ENCODE measurements at regions not wholly inside any gene's neighbourhood (a gene's known extent, or its start where the extent isn't known, plus 50 kb on each side); places are given as distances from the start of the nearest gene placed in this dataset.

DNA sequence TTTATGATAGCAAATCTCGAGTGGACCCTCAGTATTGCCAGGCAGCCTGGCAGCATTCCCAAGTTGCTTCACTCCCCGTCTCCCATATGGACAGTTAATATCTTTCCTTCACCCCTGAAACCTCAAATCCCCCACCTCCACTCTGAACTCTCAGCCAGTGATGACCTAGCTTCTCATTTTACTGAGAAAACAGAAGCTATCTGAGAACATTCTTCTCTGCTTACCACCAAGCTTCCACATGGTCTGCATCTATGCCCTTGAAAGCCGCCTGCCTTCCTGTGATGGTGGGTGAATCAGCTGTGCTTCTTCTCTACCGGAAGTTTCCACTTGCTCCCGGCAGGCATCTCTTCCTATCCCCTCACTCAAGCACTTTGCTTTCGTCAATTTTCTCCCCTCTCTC, 529.2 kb downstream of the EPHA4 start:
- DNase-seq, result no peak

DNA sequence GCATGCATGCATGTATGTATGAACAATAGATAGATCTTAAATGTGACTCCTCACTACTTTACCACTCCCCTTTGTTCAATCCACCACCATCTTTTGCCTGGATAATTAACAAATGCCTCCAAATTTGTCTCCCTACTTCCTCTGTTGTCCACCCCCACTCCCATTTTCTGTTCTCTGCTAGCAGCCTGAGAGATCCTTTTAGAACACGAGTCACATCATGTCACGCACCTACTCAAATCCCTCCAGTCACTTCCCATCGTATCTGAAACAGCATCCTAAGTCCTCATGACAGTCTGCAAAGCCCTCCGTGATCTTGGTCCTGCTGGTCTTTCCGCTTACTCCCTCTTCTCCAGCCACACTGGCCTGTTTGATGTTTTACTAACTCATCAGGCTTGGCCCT, 527.3 kb downstream of the EPHA4 start:
- DNase-seq, result no peak

DNA sequence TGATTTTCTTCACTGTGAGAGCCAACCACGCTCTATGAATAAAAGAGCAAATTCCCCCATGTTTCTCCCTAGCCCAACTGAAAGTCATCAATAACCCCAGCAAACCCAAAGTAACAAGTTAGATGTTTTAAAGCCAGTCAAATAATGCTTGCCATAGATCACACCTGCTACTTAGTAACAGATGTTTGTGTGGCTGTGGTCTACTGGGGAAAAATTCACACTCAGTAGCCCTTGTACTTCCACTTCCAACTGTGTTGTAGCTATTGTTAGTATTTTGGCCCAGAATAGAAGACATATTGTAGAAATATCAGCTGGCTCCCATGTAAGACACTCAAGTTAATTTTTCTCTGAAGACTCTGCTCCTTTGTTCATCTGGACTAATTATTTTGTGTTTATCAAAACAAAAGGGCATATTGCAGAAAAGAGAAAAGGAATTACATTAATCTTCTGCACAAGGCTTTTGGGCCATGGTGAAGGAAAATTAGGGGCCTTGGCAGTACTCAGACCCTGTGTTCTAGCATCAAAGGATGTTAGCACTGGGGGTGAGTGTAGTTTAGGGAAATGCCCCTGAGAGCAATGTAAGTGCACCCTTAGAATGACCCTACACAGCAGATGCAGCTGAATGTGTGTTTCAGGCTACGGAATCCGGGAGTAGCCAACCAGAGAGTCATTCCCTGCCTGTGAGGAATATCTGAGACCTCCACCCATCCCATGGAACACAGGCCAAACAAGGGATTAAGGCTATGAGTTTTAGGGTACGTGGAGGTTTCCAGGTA, 521.9 kb downstream of the EPHA4 start:
- no peak for DNase-seq

DNA sequence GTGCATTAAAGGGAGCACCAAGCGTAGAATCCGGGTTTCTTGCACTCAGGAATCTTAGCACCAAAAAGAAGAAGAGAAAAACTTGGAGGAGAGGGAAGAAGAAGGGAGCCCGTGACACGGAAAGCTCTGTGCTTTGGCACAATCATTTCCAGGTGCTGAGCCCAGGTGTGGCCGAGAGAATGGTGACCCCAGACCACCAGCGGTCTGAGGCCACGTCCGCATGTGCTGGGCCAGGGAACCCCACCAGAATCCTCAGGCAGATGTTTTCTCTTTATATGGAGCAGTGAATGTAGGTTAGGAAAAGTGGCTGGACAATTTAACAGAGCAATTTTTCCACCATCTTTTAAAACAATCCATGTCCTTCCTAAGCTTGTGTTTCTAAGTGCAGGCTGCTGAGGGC, 520.9 kb downstream of the EPHA4 start:
- no peak for DNase-seq

DNA sequence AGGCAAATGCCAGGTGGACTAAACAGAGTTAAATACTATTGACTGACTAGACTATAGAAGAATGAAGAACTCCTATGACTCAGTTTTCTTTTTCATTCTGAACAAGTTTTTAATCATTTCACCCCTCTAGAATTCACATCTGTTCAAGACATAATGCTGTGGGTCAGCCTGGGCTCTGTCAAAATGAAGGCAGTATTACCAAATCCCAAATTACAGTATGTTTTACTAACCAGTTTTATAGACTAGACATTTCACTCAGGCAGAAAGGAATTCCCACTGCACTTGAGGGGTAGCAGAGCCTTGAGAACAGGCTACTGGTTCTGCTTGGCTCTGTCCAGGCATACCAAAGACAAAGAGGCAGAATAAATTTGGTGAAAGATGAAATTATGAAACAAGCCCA, 511.7 kb downstream of the EPHA4 start:
- DNase-seq, result no peak

DNA sequence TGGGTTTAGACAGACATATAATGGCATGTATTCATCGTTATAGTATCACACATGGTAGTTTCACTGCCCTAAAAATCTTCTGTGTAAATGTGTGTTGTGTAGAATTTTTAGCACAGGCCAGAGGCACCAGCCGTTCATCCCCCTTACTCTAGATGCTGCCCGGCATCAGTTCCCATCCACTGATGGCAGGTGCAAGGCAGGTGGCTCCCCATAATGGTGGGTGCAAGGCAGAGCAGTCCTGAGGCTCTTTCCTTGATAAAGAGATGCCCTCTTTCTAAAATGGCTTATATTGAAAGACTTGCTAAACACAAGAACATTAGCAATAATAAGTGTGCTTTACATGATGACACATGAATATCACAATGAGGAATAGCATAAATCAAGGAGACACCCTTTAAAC, 508.5 kb downstream of the EPHA4 start:
- DNase-seq, result no peak

DNA sequence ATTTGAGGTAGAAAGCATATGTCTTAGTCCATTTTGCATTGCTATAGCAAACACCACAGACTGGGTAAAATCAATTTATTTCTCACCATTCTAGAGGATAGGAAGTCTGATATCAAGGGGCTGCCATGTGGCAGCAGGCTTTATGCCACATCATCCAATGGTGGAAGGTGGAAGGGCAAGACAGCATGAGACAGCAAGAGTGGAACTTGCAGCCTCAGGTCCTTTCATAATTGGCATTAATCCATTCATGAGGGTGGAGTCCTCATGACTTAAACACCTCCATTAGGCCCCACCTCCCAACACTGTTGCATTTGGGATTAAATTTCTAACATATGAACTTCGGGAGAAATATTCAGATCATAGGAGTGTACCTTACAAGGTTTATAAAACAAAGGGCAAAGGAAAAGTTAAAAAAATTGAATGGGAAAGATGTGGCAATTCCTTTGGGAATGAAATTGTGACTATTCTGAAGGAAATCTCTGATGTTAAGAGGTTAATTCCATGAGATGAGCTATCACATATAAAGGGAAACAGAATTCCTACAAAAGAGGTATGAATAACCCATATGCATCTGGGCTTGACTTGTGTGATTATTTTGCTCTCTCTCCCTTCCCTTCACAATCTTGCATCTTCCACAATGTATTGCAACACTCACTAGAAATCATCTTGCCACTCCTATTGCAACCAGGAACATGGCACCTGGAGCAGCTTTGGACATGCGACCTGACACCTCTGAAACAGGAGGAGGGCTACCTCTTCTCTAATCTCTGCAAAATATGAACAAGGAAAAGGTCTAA, 507.8 kb downstream of the EPHA4 start:
- DNase-seq, result no peak

DNA sequence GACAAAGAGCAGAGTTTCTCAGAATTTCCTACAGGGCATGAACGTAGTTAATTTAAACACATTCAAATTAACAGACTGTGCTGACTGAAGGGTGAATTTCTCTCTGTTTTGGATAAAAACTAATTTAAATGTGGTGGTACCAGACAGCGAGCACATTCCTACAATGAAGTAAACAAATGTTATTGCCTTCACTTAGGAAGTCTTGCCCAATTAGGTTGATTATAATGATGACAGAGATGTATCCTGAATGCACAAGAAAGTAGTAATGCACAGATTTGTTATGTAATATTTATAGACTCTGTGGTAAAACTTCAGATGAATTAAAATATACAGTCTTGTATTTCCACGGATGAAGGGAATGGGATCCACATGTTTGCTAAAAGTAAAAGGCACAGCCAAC, 507.2 kb downstream of the EPHA4 start:
- no peak for DNase-seq

DNA sequence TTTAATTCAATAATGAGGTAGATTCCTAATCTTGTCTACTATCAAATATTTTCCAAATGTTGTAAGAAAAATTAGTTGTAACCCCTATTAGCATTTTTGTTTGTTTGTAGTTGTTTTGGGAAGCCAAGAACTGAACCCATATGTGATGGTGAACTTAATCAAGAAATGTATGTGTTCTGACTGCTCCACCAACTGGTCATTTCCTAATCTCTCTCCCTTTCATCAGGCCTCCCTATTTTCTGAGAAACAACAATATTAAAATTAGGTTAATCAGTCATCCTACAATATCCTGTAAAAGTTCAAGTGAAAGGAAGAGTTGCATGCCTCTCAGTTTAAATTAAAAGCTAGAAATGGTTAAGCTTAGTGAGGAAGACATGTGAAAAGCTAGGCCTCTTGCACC, 504.0 kb downstream of the EPHA4 start:
- DNase-seq, result no peak

DNA sequence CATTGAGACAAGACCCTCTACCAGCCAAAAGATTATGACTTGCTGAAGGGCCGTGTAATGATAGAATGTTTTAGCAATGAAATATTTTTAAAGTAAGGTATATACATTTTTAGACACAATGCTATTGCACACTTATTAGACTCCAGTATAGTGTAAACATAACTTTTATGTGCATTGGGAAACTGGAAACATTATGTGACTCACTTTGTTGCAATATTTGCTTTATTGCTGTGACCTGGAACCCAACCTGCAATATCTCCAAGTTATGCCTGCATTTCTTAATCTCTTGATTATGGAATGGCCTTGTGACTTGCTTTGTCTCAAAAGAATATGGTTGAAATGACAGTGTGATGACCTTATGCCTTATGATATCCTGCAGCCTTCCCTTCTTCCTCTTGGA, 502.0 kb downstream of the EPHA4 start:
- no peak for DNase-seq

DNA sequence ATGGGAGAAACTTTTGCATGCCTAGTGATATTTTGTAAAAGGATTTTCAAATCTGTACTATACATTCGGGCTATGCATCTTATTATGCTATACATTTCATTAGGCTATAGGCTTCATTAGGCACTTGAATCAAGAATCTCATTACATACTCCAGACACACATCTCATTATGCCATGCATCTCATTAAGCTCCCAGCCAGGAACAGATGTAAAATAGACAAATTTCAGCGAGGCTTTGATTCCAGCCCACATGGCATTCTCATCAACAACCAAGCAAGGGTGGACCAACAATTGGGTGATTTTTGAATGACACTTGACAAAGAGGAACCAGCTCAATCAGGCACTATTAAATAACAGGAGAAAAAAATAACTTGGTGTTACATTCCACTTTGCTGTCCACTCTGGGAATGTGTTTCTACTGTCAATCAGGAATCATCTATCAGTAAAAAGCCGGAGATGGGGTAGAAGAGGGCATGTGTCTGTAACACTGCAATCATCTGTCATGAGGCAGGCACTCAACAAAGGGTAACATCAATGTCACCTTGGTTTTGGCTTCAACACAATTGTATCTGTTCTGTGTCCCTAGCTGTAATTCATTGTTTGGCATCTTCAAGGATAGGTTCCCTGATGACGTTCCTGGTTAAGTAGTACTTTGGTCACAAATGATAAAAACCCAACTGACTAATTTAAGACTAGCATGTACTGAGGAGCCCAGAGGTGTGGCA, 498.6 kb downstream of the EPHA4 start:
- no peak for DNase-seq

DNA sequence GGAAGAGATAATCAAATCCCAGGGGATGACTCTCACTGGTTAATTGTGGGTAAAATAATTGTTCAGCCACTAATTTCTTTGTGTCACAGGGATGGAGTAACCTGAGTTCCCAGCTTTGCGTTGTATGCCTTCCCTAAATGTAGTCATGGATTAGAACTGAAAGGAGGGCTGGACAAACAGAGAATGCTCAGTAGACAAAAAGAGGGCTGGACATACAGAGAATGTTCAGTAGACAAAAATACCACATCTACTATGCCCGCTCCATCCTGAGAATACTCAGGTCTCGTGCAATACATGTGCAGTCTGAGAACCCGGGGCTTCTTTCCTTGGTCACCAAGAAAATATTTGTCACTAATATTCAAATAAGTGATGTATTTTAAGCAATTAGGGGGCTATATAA, 497.9 kb downstream of the EPHA4 start:
- DNase-seq, result no peak

DNA sequence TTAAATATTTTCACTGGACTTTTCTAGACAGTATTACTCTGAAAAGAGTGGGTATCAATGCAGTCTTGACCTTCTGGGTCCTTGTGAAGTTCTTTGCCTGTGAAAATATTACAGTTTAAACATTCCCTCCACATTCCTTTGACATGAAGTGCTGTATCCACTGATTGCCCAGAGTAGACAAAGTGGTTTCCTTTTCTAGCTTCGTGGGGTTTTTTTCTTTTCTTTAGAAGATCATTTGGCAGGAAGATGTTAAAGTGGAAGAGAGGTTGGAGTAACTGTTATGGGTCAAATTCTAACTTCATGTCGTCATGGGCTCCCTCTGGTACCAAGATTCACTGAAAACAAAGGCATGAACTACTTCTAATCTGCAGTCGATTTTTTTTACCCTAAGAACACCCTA, 496.9 kb downstream of the EPHA4 start:
- DNase-seq, result no peak

DNA sequence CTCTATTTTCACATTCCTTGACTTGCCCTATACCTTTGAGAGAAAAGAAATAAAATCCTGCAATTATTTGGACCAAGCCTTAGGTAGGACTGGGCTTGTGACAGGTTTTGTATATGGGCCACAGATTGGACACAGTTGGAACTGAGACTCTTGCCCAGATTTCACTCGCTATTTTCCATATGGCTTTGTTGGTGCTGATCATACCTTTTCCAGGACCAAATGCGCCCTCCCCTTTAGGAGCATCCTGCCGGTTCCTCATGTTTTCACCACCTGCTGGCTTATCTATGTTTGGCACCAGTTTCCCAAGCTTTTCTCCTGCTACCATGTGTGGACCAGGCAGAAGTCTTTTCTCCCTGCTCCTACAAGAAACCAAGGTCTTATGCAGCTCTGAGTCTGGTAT, 494.9 kb downstream of the EPHA4 start:
- DNase-seq, result no peak

DNA sequence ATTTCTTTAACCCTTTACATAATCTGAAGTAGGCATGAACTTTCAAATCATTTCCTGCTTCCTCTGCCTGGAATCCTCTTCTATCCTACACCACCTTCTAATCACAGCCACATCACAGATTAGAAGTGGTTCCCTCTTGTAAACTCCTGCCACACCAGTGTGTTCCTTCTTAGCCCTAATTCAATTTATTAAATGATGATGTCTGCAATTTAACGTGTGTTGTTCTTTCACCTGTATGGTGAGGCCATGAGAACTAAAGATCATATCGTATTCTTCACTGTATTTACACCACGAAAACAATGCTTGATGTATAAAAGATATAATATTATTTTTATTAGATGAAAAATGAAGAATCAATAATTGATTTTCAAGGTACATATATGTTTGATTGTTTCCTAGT, 494.3 kb downstream of the EPHA4 start:
- no peak for DNase-seq

DNA sequence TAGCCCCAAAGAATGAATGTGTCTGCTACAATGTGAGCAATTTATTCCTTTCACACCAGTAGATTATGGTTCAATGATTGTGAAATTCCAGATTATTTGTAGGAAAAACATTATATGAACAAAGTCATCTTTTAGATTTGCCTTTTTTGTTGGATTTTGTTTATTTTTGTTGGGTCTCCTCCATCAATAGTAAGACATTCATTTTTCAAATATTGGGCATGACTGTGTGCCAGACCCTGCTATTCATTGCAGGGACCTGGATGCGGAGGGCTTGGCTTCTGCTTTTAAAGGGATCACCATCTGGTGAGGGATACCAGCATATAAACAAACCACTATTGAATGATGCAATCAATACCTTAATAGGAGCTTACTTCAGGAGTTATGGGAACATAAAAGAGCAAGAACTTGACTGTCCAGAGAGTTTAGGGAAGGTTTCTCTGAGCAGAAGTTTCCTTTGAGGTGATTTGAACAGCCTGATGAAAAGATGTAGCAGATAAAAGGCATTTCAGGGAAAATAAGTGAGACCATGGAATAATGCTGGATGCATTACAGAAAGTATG, 486.7 kb downstream of the EPHA4 start:
- no peak for DNase-seq

DNA sequence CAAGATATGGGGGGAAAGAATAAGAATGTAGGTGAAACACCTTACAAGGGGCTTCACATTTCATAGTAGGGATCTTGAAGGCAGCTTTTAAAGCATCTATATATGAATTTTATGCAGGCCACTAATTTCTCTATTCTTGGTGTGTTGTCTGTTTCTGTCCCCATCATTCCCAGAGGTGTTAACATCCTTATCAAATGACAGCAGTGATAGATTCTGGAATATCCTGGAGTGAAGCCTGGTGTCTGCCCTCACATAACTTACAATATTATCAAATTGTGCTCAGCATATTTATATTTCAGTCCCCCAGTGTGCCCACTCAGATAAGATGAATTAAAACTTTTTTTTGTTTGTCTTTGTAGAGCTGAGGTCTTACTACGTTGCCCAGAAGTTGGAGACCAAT, 486.2 kb downstream of the EPHA4 start:
- no peak for DNase-seq

DNA sequence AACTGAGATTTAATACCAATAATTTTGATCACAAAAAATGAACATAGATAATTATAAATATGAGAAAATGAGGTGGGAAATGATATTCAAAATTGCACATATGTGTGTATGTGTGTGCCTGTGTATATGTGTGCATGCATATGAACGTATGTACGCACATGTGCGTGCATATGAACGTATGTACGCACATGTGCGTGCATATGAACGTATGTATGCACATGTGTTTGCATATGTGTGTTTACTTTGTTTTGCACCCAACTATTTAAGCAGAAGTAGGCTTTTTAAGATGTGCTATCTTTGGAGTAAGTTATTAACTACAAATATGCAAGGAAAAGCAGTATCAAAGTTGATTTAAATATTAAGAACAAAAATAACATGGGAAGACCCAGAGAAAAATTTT, 484.3 kb downstream of the EPHA4 start:
- DNase-seq, result no peak

DNA sequence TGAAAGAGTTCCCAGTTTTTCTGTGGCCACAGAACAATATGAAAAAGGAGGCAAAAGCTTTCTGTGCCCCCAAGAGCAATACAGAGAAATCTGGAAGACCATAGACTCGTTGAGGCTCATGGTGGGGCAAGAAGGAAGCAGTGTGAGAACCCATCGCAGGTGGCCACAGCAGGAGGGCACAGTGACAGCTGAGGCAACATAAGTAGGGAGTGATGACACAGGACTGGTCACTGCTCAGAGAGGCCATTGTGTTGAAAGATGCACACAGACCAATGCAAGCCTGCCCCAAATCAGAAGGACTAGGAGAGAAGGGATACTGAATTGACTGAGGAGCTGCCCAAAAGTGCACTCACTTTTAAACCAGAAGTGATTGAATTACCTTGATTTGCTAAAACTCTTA, 483.6 kb downstream of the EPHA4 start:
- no peak for DNase-seq

DNA sequence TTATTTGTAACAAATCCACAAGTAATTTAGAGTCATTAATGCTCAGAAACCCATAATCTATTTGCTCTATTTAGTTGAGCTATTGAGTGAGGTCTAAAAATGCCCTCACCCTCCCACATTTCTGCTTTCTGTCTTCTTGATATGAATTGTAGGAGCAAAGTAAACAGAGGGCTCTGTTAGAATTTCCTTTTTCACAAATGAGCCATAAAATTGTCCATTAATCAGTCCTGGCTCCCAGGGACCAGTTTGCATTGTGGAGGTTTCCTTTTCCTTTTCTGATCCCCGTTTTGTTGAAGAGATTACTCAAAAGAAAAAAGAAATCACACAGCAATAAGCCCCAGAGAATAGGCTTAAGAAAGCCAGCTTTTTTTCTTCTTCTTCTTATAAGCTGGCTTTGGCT, 476.7 kb downstream of the EPHA4 start:
- DNase-seq, result no peak

DNA sequence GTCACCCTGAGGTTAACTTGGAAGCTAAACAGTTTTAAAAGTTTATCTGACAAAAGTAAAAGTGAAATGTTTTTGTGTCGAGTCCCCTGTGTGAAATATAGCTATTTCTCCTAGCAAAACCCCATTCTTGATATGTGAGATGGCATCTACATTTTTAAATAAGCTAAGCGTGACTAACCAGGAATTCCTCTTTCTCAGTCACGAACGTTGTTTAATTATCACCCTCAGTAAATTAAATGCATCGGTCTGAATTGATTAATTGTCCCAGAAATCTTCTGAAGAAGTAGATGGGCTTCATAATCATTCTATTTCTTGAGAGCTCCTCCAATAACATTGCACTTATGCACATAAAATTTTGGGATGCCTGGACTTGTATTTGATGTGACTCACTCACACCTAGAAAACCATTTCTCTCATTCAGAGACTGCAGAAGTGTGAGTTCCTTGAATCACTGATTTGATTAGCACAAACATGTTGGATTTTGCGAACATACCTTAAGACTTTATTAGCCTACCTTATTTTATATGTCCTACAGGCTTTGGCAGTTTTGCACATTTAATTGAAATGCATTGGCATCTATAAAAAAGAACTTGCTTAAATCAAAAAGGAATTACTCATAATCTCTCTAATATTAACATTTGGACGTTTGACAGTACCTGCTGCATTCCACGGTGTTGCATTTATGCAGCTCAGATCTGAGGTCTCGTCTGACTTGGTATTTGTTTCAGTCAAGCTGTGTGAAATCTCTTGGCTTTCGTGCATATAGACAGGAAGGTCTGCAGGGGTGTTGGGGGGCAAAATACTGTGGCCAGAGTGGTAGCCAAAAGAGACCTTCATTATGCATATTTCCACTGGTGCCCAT, 475.2 kb downstream of the EPHA4 start:
- no peak for DNase-seq

DNA sequence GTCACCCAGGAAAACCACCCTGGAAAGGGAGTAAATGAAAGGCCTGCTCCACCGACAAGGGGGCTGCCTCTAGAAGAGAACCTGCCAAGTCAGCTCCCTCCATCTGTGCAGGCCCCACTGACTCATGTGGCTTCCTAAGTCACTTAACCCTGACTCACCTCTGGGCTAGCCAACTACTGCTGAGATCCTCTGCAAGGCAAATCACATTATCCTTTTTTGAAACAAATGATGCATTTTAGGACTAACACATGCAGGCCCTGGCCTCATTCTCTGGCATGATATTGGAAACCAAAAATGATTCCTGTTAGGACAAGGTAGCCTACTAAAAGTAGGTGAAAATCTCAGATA, 474.6 kb downstream of the EPHA4 start:
- DNase-seq, result no peak

DNA sequence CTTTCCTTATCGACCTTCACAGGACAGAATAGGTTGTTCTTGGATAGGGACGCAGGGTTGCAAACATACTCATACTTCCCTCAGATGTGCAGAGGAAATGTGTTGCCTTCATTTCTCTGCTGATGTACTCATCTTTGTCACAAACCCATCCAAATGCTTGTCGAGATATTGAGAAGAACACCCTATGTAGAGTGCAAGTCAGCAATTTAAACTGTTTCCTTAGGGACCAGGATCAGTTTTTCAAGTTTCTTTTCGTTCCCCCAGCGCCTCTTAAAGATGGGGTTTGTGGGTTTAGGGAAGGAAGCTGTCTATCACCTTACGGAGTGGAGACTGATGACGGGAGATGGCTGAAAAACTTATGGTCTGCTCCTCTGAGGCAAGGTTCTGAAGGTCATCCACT, 474.2 kb downstream of the EPHA4 start:
- DNase-seq, result no peak
